ENCODE measurements at regions not wholly inside any gene's neighbourhood (a gene's known extent, or its start where the extent isn't known, plus 50 kb on each side); places are given as distances from the start of the nearest gene placed in this dataset.

DNA sequence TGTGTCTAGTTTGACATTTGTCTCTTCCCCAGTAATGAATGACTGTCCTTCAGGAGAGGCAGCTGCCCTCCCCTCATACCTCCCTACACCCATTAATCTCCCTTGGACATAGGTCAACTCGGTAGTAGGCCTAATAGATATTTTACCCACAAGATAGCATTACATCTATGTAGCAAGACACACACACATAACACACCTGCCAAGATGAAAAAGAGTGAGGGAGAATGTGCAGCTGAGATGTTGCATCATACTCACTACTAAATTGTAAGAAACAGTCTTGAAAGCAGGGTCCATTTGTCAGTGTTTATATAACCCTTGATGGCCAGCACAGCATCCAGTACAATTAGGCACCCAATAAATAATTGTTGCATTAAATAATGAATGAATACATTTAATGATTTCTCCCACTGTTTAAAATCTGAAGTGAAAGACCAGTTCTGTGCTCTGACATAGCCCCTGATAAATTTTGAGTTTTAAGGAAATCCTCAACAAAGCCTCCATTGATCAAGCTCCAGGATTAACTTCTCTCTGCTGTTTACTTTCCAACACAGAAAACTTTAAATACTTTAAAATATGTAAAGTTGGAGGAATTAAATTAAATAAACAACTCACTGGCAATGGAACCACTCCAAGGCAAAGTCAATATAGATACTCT is 440.8 kb upstream of the RASGEF1B start:
- H2AFZ ChIP-seq (ENCODE audit: low read depth, low read length), result no peak overlapping the region

DNA sequence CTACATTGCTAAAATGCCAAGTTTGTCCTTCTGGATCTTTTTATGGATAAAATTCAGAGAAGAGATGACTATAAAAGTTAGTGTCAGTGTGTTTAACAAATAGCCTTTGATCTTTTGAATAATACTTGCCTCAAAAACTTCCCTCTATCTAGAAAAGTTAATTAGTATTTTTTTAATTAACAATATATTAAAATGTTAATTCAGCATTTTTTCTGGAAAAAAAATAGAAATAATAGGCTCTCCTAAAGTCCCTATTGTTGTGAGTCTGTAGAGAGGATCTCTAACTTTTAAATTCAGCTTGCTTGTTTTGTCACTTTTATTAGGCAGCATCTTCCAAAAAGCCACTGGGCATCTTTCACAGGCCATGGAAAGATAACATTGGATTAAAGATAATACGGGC is 435.2 kb upstream of the RASGEF1B start:
- Histone ChIP-seq H3K27me3 (ENCODE audit: control insufficient read depth in 1 of 2, insufficient read depth in 1 of 2, low read length in 2 of 2) (no peaks in the 10 kb centered on the region), H4K91ac (ENCODE audit: low read length) (no peak overlapping the region), H3K4me3 (ENCODE audit: insufficient read depth in 1 of 2, low read depth in 1 of 2, low read length in 2 of 2) (no peak overlapping the region), H4K8ac (ENCODE audit: low read length) (no peak overlapping the region), H3K14ac (ENCODE audit: low read length in 2 of 2) (no peak overlapping the region), H3K79me1 (replicated peaks; ENCODE audit: low read length, poor library complexity, severe bottlenecking) (no peaks in the 10 kb centered on the region), H3K27ac (ENCODE audit: low read length, poor library complexity, severe bottlenecking) (no peak overlapping the region), H2BK120ac (ENCODE audit: low read depth, low read length) (no peak overlapping the region), H3K9me3 (ENCODE audit: control insufficient read depth, low read length) (no peaks in the 10 kb centered on the region), H2BK12ac (ENCODE audit: low read length in 2 of 2) (no peak overlapping the region), H3K4me2 (ENCODE audit: low read length, poor library complexity, severe bottlenecking) (no peak overlapping the region), H2AFZ (ENCODE audit: low read depth, low read length) (no peak overlapping the region), H2BK5ac (ENCODE audit: low read depth, low read length, poor library complexity, severe bottlenecking) (no peak overlapping the region), H3K4me1 (ENCODE audit: control insufficient read depth, insufficient read depth, low read depth, low read length) (peaks cover 2% of the 10 kb centered on the region), H2AK5ac (ENCODE audit: low read length, severe bottlenecking) (peak overlapping the region; percentile 2), H3K9ac (ENCODE audit: low read length) (no peak overlapping the region), H3K18ac (ENCODE audit: low read depth in 1 of 2, low read length in 2 of 2) (no peak overlapping the region), H3K36me3 (ENCODE audit: control insufficient read depth in 1 of 2, insufficient read depth in 2 of 2, low read depth in 1 of 2, low read length in 2 of 2) (no peaks in the 10 kb centered on the region), H2BK15ac (ENCODE audit: low read depth, poor library complexity, severe bottlenecking) (no peak overlapping the region), H3K23ac (ENCODE audit: low read length in 2 of 2) (no peak overlapping the region), H3K4ac (ENCODE audit: low read depth in 1 of 2, low read length in 2 of 2) (no peak overlapping the region)
- no peak for DNase-seq
- WGBS, result 96% methylated on average over 1 of the region's 1 CpG

More for the DNA sequence above, 440.8 kb upstream of the RASGEF1B start:
- Histone ChIP-seq H2AK5ac (ENCODE audit: low read length, severe bottlenecking) (no peak overlapping the region), H4K8ac (ENCODE audit: low read length) (no peak overlapping the region), H3K14ac (ENCODE audit: low read length in 2 of 2) (no peak overlapping the region), H4K91ac (ENCODE audit: low read length) (no peak overlapping the region), H3K79me1 (replicated peaks; ENCODE audit: low read length, poor library complexity, severe bottlenecking) (no peaks in the 10 kb centered on the region), H3K4me2 (ENCODE audit: low read length, poor library complexity, severe bottlenecking) (no peak overlapping the region), H3K4me1 (ENCODE audit: control insufficient read depth, insufficient read depth, low read depth, low read length) (no peaks in the 10 kb centered on the region), H3K9me3 (ENCODE audit: control insufficient read depth, low read length) (no peaks in the 10 kb centered on the region), H3K23ac (ENCODE audit: low read length in 2 of 2) (no peak overlapping the region), H3K18ac (ENCODE audit: low read depth in 1 of 2, low read length in 2 of 2) (no peak overlapping the region), H3K27ac (ENCODE audit: low read length, poor library complexity, severe bottlenecking) (no peak overlapping the region), H2BK15ac (ENCODE audit: low read depth, poor library complexity, severe bottlenecking) (no peak overlapping the region), H2BK12ac (ENCODE audit: low read length in 2 of 2) (no peak overlapping the region), H3K27me3 (ENCODE audit: control insufficient read depth in 1 of 2, insufficient read depth in 1 of 2, low read length in 2 of 2) (no peaks in the 10 kb centered on the region), H3K9ac (ENCODE audit: low read length) (no peak overlapping the region), H3K4me3 (ENCODE audit: insufficient read depth in 1 of 2, low read depth in 1 of 2, low read length in 2 of 2) (no peak overlapping the region), H2BK5ac (ENCODE audit: low read depth, low read length, poor library complexity, severe bottlenecking) (no peak overlapping the region), H3K4ac (ENCODE audit: low read depth in 1 of 2, low read length in 2 of 2) (no peak overlapping the region), H3K36me3 (ENCODE audit: control insufficient read depth in 1 of 2, insufficient read depth in 2 of 2, low read depth in 1 of 2, low read length in 2 of 2) (no peaks in the 10 kb centered on the region), H2BK120ac (ENCODE audit: low read depth, low read length) (no peak overlapping the region)
- WGBS, result no CpG with 5 or more reads among the region's 1 CpG
- no peak for DNase-seq

DNA sequence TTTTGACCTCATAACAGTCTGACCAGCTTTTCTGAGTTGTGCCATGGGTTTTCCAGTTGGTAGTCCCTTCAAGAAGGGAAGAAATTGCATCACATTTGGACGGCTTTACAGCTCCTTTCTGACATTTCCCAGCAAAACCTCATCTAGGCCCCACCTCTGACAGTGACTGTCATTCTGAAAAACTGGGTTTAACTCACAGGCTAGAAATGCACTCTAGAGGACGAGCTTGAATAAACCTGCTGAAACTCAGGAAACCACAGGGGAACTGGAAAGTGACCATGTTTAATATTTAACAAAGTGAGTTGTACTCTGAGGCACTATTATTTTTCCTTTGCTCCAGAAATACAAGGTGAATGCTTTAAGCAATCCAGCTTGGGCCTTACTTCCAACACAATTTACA is 434.3 kb upstream of the RASGEF1B start:
- DNase-seq, result no peak

DNA sequence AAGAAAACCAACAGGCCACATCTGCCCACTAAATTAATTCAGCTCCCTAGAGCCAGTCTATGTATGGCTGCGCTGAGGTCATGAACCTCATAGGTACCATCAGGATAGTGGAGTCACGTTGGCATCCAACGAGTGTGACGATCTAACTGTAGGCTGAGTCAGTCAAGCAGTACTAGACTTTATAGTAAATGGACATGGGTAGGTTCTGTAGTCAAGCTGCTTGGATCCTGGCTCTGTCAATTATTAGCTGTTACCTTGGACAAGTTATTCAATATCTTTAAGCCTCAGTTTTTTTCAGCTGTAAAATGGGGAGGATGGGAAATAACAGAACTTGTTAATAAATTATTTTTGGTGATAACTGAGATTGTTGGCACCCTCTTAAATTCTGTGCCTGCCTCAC is 432.4 kb upstream of the RASGEF1B start:
- Histone ChIP-seq H2AK5ac (ENCODE audit: low read length, severe bottlenecking) (no peak overlapping the region), H2BK15ac (ENCODE audit: low read depth, poor library complexity, severe bottlenecking) (no peak overlapping the region), H3K9me3 (ENCODE audit: control insufficient read depth, low read length) (no peaks in the 10 kb centered on the region), H2AFZ (ENCODE audit: low read depth, low read length) (no peak overlapping the region), H3K27ac (ENCODE audit: low read length, poor library complexity, severe bottlenecking) (no peak overlapping the region), H2BK120ac (ENCODE audit: low read depth, low read length) (no peak overlapping the region), H4K8ac (ENCODE audit: low read length) (no peak overlapping the region), H3K4me1 (ENCODE audit: control insufficient read depth, insufficient read depth, low read depth, low read length) (peaks cover 2% of the 10 kb centered on the region), H3K18ac (ENCODE audit: low read depth in 1 of 2, low read length in 2 of 2) (no peak overlapping the region), H3K9ac (ENCODE audit: low read length) (no peak overlapping the region), H4K91ac (ENCODE audit: low read length) (no peak overlapping the region), H3K14ac (ENCODE audit: low read length in 2 of 2) (no peak overlapping the region), H3K79me1 (replicated peaks; ENCODE audit: low read length, poor library complexity, severe bottlenecking) (no peaks in the 10 kb centered on the region), H2BK12ac (ENCODE audit: low read length in 2 of 2) (no peak overlapping the region), H3K4me2 (ENCODE audit: low read length, poor library complexity, severe bottlenecking) (no peak overlapping the region), H3K4me3 (ENCODE audit: insufficient read depth in 1 of 2, low read depth in 1 of 2, low read length in 2 of 2) (no peak overlapping the region), H3K4ac (ENCODE audit: low read depth in 1 of 2, low read length in 2 of 2) (no peak overlapping the region), H3K27me3 (ENCODE audit: control insufficient read depth in 1 of 2, insufficient read depth in 1 of 2, low read length in 2 of 2) (no peaks in the 10 kb centered on the region), H3K36me3 (ENCODE audit: control insufficient read depth in 1 of 2, insufficient read depth in 2 of 2, low read depth in 1 of 2, low read length in 2 of 2) (no peaks in the 10 kb centered on the region), H2BK5ac (ENCODE audit: low read depth, low read length, poor library complexity, severe bottlenecking) (no peak overlapping the region), H3K23ac (ENCODE audit: low read length in 2 of 2) (no peak overlapping the region)
- no peak for DNase-seq
- WGBS, result 88% methylated on average over 4 of the region's 4 CpGs

More for the DNA sequence above, 434.3 kb upstream of the RASGEF1B start:
- Histone ChIP-seq H3K18ac (ENCODE audit: low read depth in 1 of 2, low read length in 2 of 2) (no peak overlapping the region), H4K91ac (ENCODE audit: low read length) (no peak overlapping the region), H2BK120ac (ENCODE audit: low read depth, low read length) (no peak overlapping the region), H3K4me2 (ENCODE audit: low read length, poor library complexity, severe bottlenecking) (peak overlapping the region; percentile 58), H2BK15ac (ENCODE audit: low read depth, poor library complexity, severe bottlenecking) (no peak overlapping the region), H4K8ac (ENCODE audit: low read length) (no peak overlapping the region), H3K23ac (ENCODE audit: low read length in 2 of 2) (no peak overlapping the region), H2AK5ac (ENCODE audit: low read length, severe bottlenecking) (peak overlapping the region; percentile 28), H2BK5ac (ENCODE audit: low read depth, low read length, poor library complexity, severe bottlenecking) (no peak overlapping the region), H3K14ac (ENCODE audit: low read length in 2 of 2) (no peak overlapping the region), H3K9me3 (ENCODE audit: control insufficient read depth, low read length) (no peaks in the 10 kb centered on the region), H3K9ac (ENCODE audit: low read length) (no peak overlapping the region), H3K4me1 (ENCODE audit: control insufficient read depth, insufficient read depth, low read depth, low read length) (peaks cover 2% of the 10 kb centered on the region), H3K4me3 (ENCODE audit: insufficient read depth in 1 of 2, low read depth in 1 of 2, low read length in 2 of 2) (no peak overlapping the region), H3K4ac (ENCODE audit: low read depth in 1 of 2, low read length in 2 of 2) (no peak overlapping the region), H3K27me3 (ENCODE audit: control insufficient read depth in 1 of 2, insufficient read depth in 1 of 2, low read length in 2 of 2) (no peaks in the 10 kb centered on the region), H3K79me1 (replicated peaks; ENCODE audit: low read length, poor library complexity, severe bottlenecking) (no peaks in the 10 kb centered on the region), H3K36me3 (ENCODE audit: control insufficient read depth in 1 of 2, insufficient read depth in 2 of 2, low read depth in 1 of 2, low read length in 2 of 2) (no peaks in the 10 kb centered on the region), H2BK12ac (ENCODE audit: low read length in 2 of 2) (no peak overlapping the region), H3K27ac (ENCODE audit: low read length, poor library complexity, severe bottlenecking) (peak overlapping the region; percentile 75), H2AFZ (ENCODE audit: low read depth, low read length) (no peak overlapping the region)
- 0% methylated on average over 2 of the region's 2 CpGs for WGBS

All from mesenchymal stem cell (in vitro differentiated cells and primary cell).